Vagina (tissue), 2 donors: ENCODE measurements at regions not wholly inside any gene's neighbourhood (a gene's known extent, or its start where the extent isn't known, plus 50 kb on each side); places are given as distances from the start of the nearest gene placed in this dataset.

Experiments
- DNase-seq, 2 donors: peaks; one replicate each; pipeline ENCODE4 v3.0.0-alpha.2; 2017; ENCODE audit errors: extremely low spot score in 2 of 2
- H3K27ac ChIP-seq: fragments of 200-600 bp; sonication (generic); one replicate; pipeline ENCODE4 v1.5.1; 2019
- H3K27me3 ChIP-seq: fragments of 200-600 bp; sonication (generic); one replicate; pipeline ENCODE4 v1.5.1; 2019
- H3K36me3 ChIP-seq, 2 donors: fragments of 200-600 bp; sonication (generic); one replicate each; pipeline ENCODE4 v1.5.1; 2017 to 2019
- H3K4me1 ChIP-seq: fragments of 200-600 bp; sonication (generic); one replicate; pipeline ENCODE4 v1.5.1; 2019
- H3K4me3 ChIP-seq, 2 donors: fragments of 200-600 bp; sonication (generic); 1 replicate in 1 of 2; 2 replicates in 1 of 2; pipeline ENCODE4 v1.5.1; 2016 to 2019
- H3K9me3 ChIP-seq: fragments of 200-600 bp; sonication (generic); one replicate; pipeline ENCODE4 v1.5.1; 2019
- POLR2A ChIP-seq, 2 donors: fragments of 450-650 bp; IDR thresholded peaks; one replicate each; pipeline ENCODE4 v1.6.1; 2017; ENCODE audit warnings: antibody characterized with exemption in 2 of 2, mild to moderate bottlenecking in 2 of 2, moderate library complexity in 2 of 2
- POLR2AphosphoS5 ChIP-seq, 2 donors: sonication (generic); formaldehyde crosslinking; IDR thresholded peaks; one replicate each; pipeline ENCODE4 v1.9.0; 2017; ENCODE audit warnings: antibody characterized with exemption in 2 of 2, mild to moderate bottlenecking in 2 of 2, low read depth in 1 of 2; ENCODE audit not compliant: insufficient read depth in 1 of 2
- intact Hi-C: fragments of 100-400 bp; cut with DNase I; formaldehyde crosslinking; loops from one replicate; pipeline ENCODE4 v1.15.1; 2023
- TF ChIP-seq, protein P1 (sequence below), 3 experiments: fragments of 450-650 bp in 2 of 3; fragments of 200-600 bp in 1 of 3; sonication (generic) in 1 of 3; IDR thresholded peaks; one replicate each; pipeline ENCODE4 v1.5.1; 2017 to 2019; ENCODE audit warnings: antibody characterized with exemption in 3 of 3, mild to moderate bottlenecking in 2 of 3, moderate library complexity in 2 of 3

DNA sequence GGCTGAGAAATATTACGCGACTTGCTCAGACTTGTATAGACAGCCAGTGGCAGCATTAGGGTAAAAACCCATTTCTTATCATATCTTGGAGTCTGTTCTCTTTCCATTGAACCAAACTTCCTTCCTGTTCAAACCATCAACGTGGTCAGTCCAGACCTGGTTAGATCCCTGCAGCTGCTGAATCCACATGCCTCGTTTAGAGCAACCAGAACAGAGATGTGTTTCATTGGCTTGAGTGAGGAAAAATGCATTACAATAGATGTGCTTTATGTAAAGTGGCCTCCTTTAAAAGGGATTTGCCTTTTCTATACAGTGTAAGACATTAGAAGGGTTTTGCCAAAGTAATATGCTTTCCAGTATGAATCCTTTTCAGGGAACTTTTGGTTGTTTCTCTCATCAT lies 232.4 kb downstream of the MEIS1 start:
- H3K36me3 ChIP-seq: no peaks in the 10 kb centered on the region
- no peak for TF ChIP-seq POLR2AphosphoS5 (IDR thresholded peaks at IDR 0.05; ENCODE audit: insufficient read depth in 1 of 2, low read depth in 1 of 2)
- TF ChIP-seq, protein P1, sequence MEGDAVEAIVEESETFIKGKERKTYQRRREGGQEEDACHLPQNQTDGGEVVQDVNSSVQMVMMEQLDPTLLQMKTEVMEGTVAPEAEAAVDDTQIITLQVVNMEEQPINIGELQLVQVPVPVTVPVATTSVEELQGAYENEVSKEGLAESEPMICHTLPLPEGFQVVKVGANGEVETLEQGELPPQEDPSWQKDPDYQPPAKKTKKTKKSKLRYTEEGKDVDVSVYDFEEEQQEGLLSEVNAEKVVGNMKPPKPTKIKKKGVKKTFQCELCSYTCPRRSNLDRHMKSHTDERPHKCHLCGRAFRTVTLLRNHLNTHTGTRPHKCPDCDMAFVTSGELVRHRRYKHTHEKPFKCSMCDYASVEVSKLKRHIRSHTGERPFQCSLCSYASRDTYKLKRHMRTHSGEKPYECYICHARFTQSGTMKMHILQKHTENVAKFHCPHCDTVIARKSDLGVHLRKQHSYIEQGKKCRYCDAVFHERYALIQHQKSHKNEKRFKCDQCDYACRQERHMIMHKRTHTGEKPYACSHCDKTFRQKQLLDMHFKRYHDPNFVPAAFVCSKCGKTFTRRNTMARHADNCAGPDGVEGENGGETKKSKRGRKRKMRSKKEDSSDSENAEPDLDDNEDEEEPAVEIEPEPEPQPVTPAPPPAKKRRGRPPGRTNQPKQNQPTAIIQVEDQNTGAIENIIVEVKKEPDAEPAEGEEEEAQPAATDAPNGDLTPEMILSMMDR (IDR thresholded peaks at IDR 0.05): no peak
- TF ChIP-seq POLR2A (IDR thresholded peaks at IDR 0.05): no peak
- H3K4me1 ChIP-seq: no peaks in the 10 kb centered on the region
- no peak overlapping the region for H3K4me3 ChIP-seq
- no peaks in the 10 kb centered on the region for H3K9me3 ChIP-seq
- DNase-seq: no peak
- no peaks in the 10 kb centered on the region for H3K27me3 ChIP-seq
- intact Hi-C loops: no loop called here
- no peak overlapping the region for H3K27ac ChIP-seq

DNA sequence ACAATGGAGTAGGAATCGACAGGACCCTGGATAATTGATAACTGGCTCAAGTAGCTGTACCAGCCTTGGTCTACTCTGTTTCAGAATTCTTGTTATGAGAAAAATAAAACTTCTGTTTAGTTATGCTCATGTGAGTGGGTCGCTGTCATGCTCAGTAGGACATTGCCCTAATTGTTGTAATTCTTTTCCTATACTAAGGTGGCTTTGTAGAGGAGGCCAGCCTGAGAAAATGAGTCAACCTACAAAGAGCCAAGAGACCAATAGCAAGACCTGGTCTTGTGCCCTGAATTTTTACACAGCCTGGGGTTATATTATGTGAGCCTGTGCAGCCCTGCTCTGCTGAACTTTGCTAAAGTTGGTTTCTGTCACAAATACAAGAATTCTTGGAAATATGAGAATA lies 238.4 kb downstream of the MEIS1 start:
- intact Hi-C loops: no loop called here
- TF ChIP-seq POLR2AphosphoS5 (IDR thresholded peaks at IDR 0.05; ENCODE audit: insufficient read depth in 1 of 2, low read depth in 1 of 2) (no peak), POLR2A (IDR thresholded peaks at IDR 0.05) (no peak)
- TF ChIP-seq, protein P1 (IDR thresholded peaks at IDR 0.05): no peak
- Histone ChIP-seq H3K27ac (no peak overlapping the region), H3K9me3 (no peaks in the 10 kb centered on the region), H3K36me3 (no peaks in the 10 kb centered on the region), H3K4me1 (no peaks in the 10 kb centered on the region), H3K4me3 (no peak overlapping the region), H3K27me3 (no peaks in the 10 kb centered on the region)
- DNase-seq: no peak

DNA sequence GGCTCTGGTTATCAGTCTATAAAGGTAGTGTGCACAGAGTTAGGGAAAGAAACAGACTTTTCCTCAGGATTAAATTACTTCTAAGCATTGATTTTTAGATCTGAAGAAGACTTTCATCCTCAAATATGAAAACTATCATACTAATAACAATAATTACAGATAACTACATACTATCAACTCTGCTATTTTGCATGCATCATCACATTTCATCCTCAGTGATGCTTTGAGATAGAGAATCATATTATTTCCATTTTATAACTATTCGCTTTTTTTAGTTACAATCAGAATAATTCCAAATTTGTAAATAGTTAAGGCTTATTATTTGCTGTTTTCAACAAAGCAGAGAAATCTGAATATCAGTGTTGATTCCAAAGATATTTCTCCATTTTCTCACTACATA lies 239.2 kb downstream of the MEIS1 start:
- intact Hi-C loops: no loop called here
- TF ChIP-seq, protein P1 (IDR thresholded peaks at IDR 0.05): no peak
- TF ChIP-seq POLR2AphosphoS5 (IDR thresholded peaks at IDR 0.05; ENCODE audit: insufficient read depth in 1 of 2, low read depth in 1 of 2): no peak
- no peak for DNase-seq
- H3K4me3 ChIP-seq: no peak overlapping the region
- no peaks in the 10 kb centered on the region for H3K4me1 ChIP-seq
- H3K27ac ChIP-seq: no peak overlapping the region
- no peaks in the 10 kb centered on the region for H3K9me3 ChIP-seq
- H3K36me3 ChIP-seq: no peaks in the 10 kb centered on the region
- H3K27me3 ChIP-seq: no peaks in the 10 kb centered on the region

DNA sequence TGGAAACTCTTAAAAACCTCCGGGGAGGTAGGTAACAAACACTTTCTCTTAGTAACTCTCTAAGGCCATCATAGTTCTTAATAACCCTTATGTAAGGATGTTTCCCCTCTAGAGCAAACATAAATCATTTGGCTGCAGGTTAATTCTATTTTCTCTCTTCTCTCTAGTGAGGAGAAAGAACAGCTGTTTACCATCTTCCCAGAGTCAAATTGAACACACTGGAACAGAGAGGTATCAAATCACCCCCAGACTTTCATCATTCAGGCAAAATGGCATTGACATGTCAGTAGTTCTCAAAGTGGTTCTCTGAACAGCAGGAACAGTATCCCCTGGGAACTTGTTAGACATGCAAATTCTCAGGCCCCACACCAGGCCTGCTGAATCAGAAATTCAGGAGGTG lies 240.7 kb downstream of the MEIS1 start:
- intact Hi-C loops: no loop called here

DNA sequence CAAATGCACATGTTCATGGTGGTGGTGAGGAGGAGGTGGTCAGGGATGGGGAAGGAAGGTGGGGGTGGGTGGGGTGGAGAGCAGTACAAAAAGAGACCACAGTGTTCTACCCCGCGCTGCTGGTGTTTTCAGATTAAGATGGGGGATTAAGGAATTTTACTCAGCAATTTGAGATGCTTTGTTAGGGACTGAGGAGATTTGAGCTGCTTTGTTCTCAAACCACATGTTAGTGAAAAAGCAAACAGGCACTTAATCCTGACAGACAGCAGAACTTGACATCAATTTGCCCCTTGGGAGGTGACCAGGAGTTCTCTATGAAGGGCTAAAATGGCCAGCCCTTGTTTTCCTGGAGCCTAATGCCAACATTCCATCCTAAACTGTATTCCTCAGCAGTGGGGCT lies 244.5 kb downstream of the MEIS1 start:
- TF ChIP-seq, protein P1 (IDR thresholded peaks at IDR 0.05): no peak
- TF ChIP-seq POLR2A (IDR thresholded peaks at IDR 0.05): no peak
- TF ChIP-seq POLR2AphosphoS5 (IDR thresholded peaks at IDR 0.05; ENCODE audit: insufficient read depth in 1 of 2, low read depth in 1 of 2): no peak
- no peaks in the 10 kb centered on the region for H3K36me3 ChIP-seq
- H3K27me3 ChIP-seq: no peaks in the 10 kb centered on the region
- no peak overlapping the region for H3K27ac ChIP-seq
- no peaks in the 10 kb centered on the region for H3K9me3 ChIP-seq
- DNase-seq: no peak
- intact Hi-C loops: no loop called here
- H3K4me3 ChIP-seq: no peak overlapping the region
- H3K4me1 ChIP-seq: no peaks in the 10 kb centered on the region

More for the DNA sequence above, 240.7 kb downstream of the MEIS1 start:
- no peaks in the 10 kb centered on the region for H3K36me3 ChIP-seq
- TF ChIP-seq POLR2AphosphoS5 (IDR thresholded peaks at IDR 0.05; ENCODE audit: insufficient read depth in 1 of 2, low read depth in 1 of 2): no peak
- TF ChIP-seq, protein P1 (IDR thresholded peaks at IDR 0.05): no peak
- TF ChIP-seq POLR2A (IDR thresholded peaks at IDR 0.05): no peak
- H3K27me3 ChIP-seq: no peaks in the 10 kb centered on the region
- H3K4me1 ChIP-seq: no peaks in the 10 kb centered on the region
- no peaks in the 10 kb centered on the region for H3K9me3 ChIP-seq
- no peak overlapping the region for H3K4me3 ChIP-seq
- H3K27ac ChIP-seq: no peak overlapping the region
- no peak for DNase-seq
